ENCODE measurements at regions not wholly inside any gene's neighbourhood (a gene's known extent, or its start where the extent isn't known, plus 50 kb on each side); places are given as distances from the start of the nearest gene placed in this dataset.

DNA sequence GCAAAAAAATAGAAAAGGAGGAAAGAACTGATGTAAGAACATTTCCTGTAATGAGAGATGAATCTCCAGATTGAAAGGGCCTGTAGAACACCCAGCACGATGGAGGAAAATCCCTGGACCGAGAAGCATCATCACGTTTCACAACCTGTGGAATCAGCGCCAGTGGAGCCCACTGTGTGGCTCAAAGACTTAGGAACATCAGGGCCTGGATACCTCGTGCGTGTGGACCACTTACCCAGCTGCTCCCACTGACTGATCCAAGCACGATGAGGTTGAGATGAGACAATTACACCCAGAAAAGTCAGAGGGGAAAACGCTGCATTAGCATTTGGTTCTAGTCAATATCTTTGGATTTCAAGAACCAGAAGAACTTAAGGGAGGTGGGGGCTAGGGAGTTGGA is 224.6 kb downstream of the SYK start:
- no peak overlapping the region for H3K27ac Mint-ChIP-seq
- no peak overlapping the region for H3K4me3 Mint-ChIP-seq
- H3K27me3 Mint-ChIP-seq = peaks cover 28% of the 10 kb centered on the region
- ATAC-seq = no peak
- peaks cover 5% of the 10 kb centered on the region for H3K9me3 Mint-ChIP-seq
- no peaks in the 10 kb centered on the region for H3K36me3 Mint-ChIP-seq
- peaks cover 6% of the 10 kb centered on the region for H3K4me1 Mint-ChIP-seq

DNA sequence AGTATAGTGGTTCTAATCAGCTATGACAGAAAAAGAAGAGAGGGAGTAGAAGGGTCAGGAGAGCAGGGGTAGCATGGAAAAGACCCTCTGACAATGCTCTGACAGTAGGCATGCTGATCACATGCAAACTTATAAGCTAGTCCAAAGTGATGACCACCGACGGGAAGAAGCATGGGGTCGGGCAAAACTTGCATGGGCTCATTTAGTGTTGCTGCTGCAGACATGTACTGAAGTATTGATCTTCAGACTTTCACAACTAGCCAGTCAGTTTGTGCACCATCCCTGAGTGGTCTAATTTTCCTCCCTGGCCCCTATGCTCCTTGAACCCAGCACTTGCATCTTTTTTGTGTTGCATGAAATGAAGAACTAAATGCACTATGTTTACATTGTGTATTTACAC is 225.4 kb downstream of the SYK start:
- Mint-ChIP-seq H3K27ac (no peak overlapping the region), H3K4me1 (no peaks in the 10 kb centered on the region), H3K9me3 (peaks cover 5% of the 10 kb centered on the region), H3K36me3 (no peaks in the 10 kb centered on the region), H3K4me3 (no peak overlapping the region), H3K27me3 (peaks cover 35% of the 10 kb centered on the region)
- ATAC-seq = no peak

DNA sequence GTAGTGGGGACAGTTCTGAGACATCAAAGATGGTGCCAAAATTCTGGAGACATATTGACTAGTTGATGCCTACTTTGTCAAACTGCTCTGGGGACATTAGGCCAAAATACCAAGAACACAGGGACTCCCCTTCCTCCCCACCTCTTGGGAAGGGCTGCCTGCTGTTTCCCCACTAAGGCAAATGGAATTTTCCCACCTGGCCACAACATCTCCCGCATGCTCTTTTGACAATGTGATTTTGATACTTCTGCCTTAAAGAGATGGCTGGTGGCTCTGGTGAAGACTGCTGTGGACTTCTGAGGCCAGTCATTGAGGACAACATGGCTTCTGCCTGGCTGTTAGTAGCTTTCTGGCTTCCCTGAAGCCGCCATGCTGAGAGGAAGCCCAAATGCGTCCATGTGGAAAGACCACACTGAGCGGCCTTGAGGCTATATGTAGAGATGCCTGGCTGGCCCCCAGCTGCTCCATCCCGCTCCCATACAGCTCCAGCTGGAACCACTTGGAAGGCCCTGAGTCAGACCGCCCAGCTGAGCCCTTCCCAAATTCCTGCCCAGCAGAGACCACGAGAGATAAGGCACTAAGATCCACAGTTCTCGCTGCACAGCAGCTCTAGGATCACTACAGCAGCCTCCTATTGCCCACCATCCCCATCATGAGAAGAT is 226.7 kb downstream of the SYK start:
- Mint-ChIP-seq H3K9me3 (peaks cover 5% of the 10 kb centered on the region), H3K4me3 (no peak overlapping the region), H3K4me1 (no peaks in the 10 kb centered on the region), H3K36me3 (no peaks in the 10 kb centered on the region), H3K27ac (no peak overlapping the region), H3K27me3 (peaks cover 38% of the 10 kb centered on the region)
- no peak for ATAC-seq

DNA sequence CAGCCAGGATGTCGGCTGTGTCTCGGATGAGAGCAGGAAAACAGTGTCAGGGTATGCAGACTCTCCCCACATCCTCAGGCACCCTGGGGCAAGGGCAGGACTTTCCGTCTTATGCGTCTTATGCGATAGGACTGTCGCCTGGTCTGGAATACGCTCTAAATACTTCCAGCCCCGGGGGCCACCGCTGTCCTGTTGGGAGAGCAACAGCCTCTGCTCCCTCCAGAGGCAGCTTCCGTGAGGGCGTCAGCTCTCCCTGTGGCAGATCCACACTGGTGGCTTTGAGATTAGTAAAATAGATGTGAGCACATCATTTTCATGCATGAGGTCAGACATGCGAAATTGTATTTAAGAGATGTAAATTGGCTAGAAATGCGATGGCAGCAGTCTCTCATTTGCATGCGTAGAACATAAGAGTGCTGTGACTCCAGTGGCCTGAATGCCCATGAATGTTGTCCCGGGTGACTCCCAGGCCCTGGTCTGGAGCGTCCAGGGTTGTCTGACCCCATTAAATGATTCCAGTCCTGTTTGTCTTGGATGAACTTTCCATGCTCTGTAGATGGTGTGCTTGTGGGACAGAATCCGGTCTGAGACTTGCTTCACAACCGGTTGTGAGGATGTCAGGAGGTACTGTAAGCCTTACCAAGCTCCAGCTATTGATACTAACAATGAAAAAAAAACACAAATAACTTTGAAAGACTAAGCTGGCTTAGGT is 228.2 kb downstream of the SYK start:
- no peak for ATAC-seq
- Mint-ChIP-seq H3K4me1 (peaks cover 5% of the 10 kb centered on the region), H3K27ac (no peak overlapping the region), H3K27me3 (peaks cover 38% of the 10 kb centered on the region), H3K9me3 (peaks cover 5% of the 10 kb centered on the region), H3K36me3 (no peaks in the 10 kb centered on the region), H3K4me3 (no peak overlapping the region)

DNA sequence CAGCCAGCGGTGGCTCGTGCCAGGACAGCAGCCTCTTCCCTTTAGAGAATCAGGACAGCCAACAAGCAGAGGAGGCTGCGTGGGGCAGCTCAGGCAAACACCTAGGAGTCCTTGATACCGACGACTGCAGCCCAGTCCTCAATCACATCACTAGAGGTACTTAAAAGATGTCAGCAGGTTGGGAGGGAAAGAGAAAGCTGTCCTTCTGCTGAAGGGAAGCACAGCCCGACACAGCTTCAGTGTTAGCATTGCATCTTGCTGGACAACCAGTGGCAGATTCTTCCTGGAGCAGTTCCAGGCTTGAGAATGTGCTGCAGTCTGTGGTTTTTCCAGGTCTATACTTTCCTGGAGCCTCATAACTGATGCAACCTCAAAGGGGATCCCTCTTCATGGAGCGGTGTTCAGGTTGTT is 230.5 kb downstream of the SYK start:
- no peak for ATAC-seq
- no peak overlapping the region for H3K4me3 Mint-ChIP-seq
- H3K4me1 Mint-ChIP-seq = peaks cover 26% of the 10 kb centered on the region
- H3K27me3 Mint-ChIP-seq = peaks cover 29% of the 10 kb centered on the region
- H3K36me3 Mint-ChIP-seq = no peaks in the 10 kb centered on the region
- peaks cover 5% of the 10 kb centered on the region for H3K9me3 Mint-ChIP-seq
- H3K27ac Mint-ChIP-seq = peak overlapping the region; percentile 34

DNA sequence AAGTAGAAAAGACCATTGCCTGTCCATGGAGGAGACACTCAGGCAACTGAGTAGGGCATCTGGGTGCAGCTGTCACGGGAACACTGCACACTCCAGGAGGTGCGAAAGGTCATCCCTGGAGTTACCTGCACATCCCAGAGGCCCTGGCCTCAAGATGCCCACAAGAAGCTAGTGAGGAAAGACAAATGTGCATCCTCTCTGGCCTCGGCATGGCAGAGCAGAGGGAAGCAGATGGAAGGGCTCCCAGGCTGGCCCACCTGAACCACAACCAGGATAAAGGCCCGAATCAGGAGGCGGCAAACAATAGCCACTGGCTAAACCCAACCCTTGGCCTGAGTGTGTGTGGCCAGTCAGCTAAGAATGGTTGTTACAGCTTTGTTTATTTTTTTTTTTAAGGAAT is 231.7 kb downstream of the SYK start:
- Mint-ChIP-seq H3K36me3 (no peaks in the 10 kb centered on the region), H3K4me3 (no peak overlapping the region), H3K9me3 (peaks cover 4% of the 10 kb centered on the region), H3K27me3 (peaks cover 25% of the 10 kb centered on the region), H3K4me1 (peaks cover 36% of the 10 kb centered on the region), H3K27ac (no peak overlapping the region)
- no peak for ATAC-seq

DNA sequence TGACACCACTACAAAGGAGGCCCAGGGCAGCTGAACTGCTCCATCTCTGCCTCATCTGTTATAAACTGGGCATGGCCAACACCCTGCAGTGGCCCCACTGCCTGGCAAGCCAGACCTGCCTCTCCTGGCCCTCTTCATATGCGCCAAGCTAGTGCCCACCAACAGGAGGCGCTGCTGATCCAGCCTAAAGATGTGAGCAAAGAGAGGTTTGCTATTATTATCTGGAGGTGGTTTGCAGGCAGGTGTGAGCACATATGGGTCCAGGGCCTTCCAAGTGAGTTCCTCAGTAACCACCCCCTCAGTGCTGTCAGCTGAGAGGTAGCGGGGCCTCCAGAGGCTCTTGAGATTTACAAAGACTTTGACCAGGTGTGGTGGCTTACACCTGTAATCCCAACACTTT is 232.2 kb downstream of the SYK start:
- Mint-ChIP-seq H3K36me3 (no peaks in the 10 kb centered on the region), H3K27ac (no peak overlapping the region), H3K4me3 (no peak overlapping the region), H3K4me1 (peaks cover 42% of the 10 kb centered on the region), H3K27me3 (peaks cover 20% of the 10 kb centered on the region), H3K9me3 (no peaks in the 10 kb centered on the region)
- peak; percentile 14 for ATAC-seq

DNA sequence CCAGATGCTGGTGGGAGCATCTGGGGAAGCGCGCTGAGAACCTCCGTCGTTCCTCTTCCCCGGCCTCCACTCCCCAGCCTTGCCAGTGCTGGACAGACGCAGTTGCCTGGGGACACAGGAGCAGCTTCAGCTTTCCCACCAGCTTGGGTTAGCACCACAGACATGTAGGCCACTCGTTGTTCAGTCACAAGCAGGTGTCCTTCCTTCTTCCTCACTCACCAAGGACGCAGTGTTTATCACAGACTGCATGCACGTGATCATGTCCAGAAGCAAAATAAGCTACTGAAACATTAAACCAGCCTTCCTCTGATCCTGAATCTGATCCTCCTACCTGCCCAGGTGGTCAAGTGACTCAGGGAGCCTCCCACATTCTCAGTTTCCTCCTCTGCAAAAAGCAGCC is 232.9 kb downstream of the SYK start:
- ATAC-seq = no peak
- no peaks in the 10 kb centered on the region for H3K9me3 Mint-ChIP-seq
- H3K4me1 Mint-ChIP-seq = peaks cover 42% of the 10 kb centered on the region
- H3K27me3 Mint-ChIP-seq = peaks cover 13% of the 10 kb centered on the region
- H3K27ac Mint-ChIP-seq = peak overlapping the region; percentile 73
- H3K36me3 Mint-ChIP-seq = no peaks in the 10 kb centered on the region
- H3K4me3 Mint-ChIP-seq = no peak overlapping the region

DNA sequence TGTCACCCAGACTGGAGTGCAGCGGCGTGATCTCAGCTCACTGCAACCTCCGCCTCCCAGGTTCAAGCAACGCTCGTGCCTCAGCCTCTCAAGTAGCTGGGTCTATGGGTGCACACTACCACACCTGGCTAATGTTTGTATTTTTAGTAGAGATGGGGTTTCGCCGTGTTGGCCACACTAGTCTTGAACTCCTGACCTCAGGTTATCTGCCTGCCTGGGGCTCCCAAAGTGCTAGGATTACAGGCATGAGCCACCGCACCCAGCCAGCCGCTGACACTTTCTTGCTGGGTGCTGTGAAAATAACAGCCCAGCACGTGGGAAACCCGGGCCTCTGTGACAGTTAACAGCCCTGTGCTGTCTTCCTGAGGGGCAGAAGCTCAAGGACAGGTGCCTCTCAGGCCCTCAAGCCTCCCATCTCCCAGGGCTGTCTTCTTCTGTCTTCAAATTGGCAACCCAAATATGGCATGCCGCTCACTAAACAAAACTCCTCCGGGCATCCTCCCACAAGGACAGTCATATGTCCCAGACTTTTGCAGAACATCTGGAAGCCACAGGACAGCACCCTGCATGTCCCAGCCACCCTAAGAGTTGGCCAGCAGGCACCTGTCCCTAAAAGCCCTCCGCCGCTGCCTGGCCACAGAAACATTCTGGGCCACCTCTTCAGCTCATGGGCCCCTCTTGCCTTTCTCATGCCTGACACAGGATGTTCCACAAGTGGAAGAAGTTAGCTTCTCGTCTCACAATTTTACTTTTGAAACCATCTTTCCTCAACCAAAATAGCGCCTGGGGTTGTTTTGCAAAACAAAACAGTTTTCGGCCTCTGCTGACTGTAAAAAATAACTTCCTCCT is 233.6 kb downstream of the SYK start:
- H3K36me3 Mint-ChIP-seq = no peaks in the 10 kb centered on the region
- peaks cover 42% of the 10 kb centered on the region for H3K4me1 Mint-ChIP-seq
- H3K27ac Mint-ChIP-seq = peak overlapping the region; percentile 73
- H3K4me3 Mint-ChIP-seq = no peak overlapping the region
- H3K9me3 Mint-ChIP-seq = no peaks in the 10 kb centered on the region
- H3K27me3 Mint-ChIP-seq = peaks cover 12% of the 10 kb centered on the region
- no peak for ATAC-seq

DNA sequence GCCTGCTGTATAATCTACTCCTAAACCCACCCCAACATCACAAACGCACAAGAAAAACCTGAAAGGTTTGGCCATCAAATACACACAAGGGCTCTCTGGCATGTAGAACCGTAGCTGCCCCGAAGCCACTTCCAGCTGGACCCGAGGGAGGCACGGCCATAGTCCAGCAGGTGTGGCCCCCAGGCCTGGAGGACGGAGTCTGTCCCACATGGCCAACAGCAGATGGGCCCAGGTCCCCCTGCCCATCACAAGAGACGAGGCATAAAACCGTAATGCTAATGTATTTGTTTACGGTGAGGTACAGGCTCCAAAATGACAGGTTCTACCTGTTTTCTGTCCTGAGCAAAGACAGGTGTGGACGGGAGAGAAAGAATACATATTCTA is 234.2 kb downstream of the SYK start:
- H3K27me3 Mint-ChIP-seq = peaks cover 12% of the 10 kb centered on the region
- no peak overlapping the region for H3K4me3 Mint-ChIP-seq

DNA sequence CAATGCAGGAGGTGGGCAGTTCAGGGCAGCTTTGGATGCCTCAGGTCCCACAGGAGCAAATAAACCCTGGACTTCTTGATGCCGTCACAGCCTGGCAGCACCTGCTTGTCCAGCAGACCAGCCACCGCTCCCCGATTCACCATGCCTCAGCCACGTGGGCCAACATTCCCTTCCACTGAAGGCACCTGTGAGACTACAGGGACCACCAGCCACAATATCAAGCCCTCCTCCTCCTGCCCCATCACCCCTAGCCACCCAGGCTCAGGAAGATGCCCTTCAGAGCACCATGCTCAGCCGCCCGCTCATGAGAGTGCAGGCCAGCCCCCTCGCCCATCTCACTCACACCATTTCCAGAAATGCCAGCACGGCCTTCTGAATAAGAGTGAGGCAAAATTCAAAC is 234.7 kb downstream of the SYK start:
- Mint-ChIP-seq H3K36me3 (no peaks in the 10 kb centered on the region), H3K27me3 (peaks cover 10% of the 10 kb centered on the region), H3K4me3 (no peak overlapping the region), H3K4me1 (peaks cover 42% of the 10 kb centered on the region), H3K27ac (peak overlapping the region; percentile 79), H3K9me3 (no peaks in the 10 kb centered on the region)
- no peak for ATAC-seq

More for the DNA sequence above, 234.2 kb downstream of the SYK start:
- Mint-ChIP-seq H3K9me3 (no peaks in the 10 kb centered on the region), H3K4me1 (peaks cover 42% of the 10 kb centered on the region), H3K36me3 (no peaks in the 10 kb centered on the region), H3K27ac (peak overlapping the region; percentile 73)
- ATAC-seq = no peak

DNA sequence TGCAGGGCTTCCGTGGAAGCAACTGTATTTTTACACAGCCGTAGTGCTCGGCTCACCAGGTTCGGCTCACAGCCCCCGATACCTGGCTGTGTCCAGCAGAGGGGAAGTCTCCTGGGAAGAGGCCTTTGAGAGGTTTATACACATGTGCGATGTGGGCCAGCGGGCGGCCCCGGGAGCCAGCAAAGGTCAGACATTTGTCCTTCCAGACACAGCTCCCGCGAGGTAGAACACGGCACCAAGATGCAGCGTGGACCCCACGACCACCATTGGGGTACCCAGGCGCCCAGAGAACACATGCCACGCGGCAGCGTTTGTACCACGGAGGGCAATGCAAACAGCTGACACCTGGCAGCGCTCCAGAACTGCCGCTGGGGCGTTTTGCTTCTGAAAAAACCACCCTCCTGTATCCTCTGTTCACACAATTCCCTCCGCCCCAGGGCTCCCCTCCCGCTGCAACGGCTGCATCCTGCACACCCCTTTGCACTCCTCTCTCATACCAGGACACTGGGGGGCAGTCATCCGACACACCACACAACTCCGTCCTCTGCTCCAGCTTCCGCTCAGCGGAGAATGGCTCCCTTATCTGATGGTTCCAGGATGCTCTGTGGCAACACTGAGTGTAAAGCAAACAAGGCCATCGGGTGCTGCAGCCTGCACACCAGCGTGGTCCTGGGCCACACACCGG is 235.3 kb downstream of the SYK start:
- H3K27me3 Mint-ChIP-seq = peaks cover 4% of the 10 kb centered on the region
- peak overlapping the region; percentile 40 for H3K4me3 Mint-ChIP-seq
- no peaks in the 10 kb centered on the region for H3K9me3 Mint-ChIP-seq
- H3K27ac Mint-ChIP-seq = peak overlapping the region; percentile 79
- peak; percentile 71 for ATAC-seq
- peaks cover 42% of the 10 kb centered on the region for H3K4me1 Mint-ChIP-seq
- no peaks in the 10 kb centered on the region for H3K36me3 Mint-ChIP-seq

DNA sequence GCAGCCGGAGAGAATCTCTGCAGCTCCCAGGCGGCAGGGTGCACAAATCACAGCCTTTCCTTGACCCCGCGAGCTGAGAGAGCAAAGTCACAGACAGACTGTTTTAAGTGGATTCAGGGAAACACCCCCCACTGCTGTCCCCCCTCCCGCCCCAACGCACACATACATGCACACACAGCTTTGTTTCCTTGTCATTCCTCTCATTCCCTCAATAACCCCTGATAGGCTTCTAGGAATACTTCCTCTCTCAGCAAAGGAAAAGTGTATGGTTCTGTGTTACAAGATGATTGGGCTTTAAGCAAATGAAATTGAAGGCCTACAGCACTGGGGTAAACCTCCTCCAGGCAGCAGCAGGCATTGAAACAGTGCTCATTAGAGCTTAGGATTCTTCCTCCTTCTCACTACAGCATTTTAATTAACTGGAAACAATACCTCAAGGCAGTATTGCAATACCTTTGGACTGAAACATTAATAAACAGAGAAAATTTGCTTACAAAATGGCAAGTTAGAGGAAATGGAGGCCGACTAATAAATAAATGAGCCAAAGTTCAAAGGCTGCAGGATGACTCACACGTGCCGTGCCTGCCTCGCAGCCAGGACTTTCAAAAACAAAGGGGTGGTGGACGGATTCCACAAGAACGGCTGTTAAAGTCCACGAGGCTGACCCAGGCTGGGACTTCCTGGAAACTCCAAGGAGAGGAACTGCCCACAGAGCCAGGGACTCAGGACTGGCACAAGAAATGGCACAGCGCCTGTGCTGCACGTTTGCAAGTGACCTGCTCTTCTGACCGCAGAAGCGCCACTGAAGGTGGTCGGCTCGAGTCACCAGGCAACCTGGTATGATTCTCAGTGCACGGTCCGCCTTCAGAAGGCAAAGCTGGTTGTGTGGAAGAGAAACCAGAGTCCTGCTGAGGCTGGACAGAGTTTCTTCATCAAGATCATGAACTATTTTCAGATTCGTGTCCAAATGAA is 236.2 kb downstream of the SYK start:
- Mint-ChIP-seq H3K27me3 (no peaks in the 10 kb centered on the region), H3K36me3 (no peaks in the 10 kb centered on the region), H3K4me1 (peaks cover 42% of the 10 kb centered on the region), H3K27ac (peak overlapping the region; percentile 79), H3K4me3 (peak overlapping the region; percentile 40), H3K9me3 (no peaks in the 10 kb centered on the region)
- ATAC-seq = no peak

DNA sequence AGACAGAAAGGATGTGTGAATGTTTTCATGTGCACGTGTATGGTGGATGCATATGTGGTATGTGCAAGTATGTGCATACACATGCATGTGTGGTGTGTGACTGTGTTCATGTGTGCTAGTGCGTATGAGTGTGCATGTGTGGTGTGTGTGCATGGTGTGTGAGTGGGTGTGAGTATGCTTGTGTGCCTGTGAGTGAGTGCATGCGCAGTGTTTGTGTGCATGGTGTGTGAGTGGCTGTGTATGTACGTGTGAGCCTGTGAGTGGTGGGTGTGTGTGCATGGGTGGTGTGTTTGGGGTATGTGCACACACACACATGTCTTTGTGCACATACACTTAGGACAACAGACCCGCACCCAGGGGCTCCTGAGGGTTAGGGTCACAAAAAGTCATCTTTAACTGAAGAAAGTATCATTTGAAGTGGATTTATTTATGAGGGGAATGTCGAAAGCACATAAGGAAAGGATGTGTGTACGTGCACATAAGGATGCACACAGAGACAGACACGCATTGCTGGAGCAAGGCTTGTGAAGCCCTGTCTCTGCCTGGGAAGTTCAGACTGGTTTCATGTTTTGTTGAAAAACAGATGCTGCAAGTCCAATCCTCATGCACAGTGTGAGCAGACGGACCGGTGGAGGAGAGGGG is 237.0 kb downstream of the SYK start:
- Mint-ChIP-seq H3K4me1 (peaks cover 42% of the 10 kb centered on the region), H3K27ac (no peak overlapping the region), H3K27me3 (peaks cover 6% of the 10 kb centered on the region), H3K4me3 (no peak overlapping the region), H3K36me3 (no peaks in the 10 kb centered on the region), H3K9me3 (no peaks in the 10 kb centered on the region)
- no peak for ATAC-seq

Data from stimulated activated memory B cell treated with anti-CD40 and anti-IgM and Interleukin-4, amounts not matched to agents 10 μg/mL and 1 μg/mL and 100 μg/mL, for 72 hours (primary cell).